ENCODE measurements at regions not wholly inside any gene's neighbourhood (a gene's known extent, or its start where the extent isn't known, plus 50 kb on each side); places are given as distances from the start of the nearest gene placed in this dataset.
"Not testable (repeated sequence)": the region's sequence is repeated elsewhere in the genome, so short reads cannot be mapped to it uniquely, and the experiment has no call there.

- DNase-seq (ENCODE audit: low read depth): no peak
Measured at GRCh38 chr17:26731005-26731921, 562.7 kb upstream of the WSB1 start.

DNA sequence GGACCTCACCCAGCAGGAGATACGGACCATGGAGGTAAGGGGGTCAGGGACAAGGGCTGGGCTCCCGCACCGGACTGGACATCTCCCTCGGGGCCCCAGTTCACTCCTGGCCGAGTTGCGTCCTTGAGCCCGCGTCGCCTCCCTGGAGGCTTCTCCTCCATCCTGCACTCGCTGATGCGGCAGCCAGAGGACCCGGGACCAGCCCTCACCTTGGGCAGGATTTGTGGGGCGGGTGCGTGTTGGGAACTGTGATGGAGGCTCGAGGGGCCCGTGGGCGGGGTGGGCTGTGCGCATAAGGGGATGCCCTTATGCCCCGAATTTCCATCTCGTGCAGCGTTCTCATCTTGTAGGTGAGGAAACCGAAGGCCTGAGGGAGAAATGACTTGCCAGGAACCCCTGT, 562.0 kb upstream of the WSB1 start:
- DNase-seq (ENCODE audit: low read depth): not testable (repeated sequence)

DNA sequence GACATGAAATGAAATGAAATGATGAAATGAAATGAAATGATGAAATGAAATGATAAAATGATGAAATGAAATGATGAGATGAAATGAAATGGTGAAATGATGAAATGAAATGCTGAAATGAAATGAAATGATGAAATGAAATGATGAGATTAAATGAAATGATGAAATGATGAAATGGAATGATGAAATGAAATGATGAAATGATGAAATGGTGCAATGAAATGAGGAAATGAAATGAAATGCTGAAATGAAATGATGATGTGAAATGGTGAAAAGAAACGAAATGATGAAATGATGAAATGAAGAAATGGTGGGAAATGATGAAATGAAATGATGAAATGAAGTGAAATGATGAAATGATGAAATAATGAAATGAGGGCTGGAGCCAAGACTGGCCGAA, 559.1 kb upstream of the WSB1 start:
- DNase-seq (ENCODE audit: low read depth): not testable (repeated sequence)

- DNase-seq (ENCODE audit: low read depth): not testable (repeated sequence)
Measured at GRCh38 chr17:26735977-26736376, 557.9 kb upstream of the WSB1 start.

DNA sequence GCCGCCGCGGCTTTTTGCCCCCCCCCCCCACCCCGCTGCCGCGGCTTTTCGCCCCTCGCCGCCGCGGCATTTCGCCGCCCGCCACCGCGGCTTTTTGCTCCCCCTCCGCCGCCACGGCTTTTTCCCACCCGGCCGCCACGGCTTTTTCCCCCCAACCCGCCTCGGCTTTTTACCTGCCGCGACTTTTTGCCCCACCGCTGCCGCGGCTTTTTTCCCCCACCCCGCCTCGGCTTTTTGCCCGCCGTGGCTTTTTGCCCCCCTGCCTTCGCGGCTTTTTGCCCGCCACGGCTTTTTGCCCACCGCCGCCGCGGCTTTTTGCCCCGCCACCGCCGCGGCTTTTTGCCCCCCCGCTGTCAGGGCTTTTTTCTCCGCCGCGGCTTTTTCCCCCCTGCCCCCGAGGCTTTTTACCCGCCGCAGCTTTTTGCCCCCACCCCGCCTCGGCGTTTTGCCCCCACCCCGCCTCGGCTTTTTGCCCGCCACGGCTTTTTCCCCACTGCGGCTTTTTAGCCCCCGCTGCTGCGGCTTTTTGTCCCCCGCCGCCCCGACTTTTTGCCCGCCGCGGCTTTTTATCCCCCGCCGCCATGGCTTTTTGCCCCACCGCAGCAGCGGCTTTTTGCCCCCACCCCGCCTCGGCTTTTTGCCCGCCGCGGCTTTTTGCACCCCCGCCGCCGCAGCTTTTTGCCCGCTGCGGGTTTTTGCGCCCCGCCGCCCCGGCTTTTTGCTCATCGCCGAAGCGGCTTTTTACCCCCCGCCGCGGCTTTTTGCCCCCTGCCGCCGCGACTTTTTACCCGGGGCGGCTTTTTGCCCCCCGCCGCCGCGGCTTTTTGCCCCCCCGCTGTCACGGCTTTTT, 527.8 kb upstream of the WSB1 start:
- no peak for DNase-seq (ENCODE audit: low read depth)

DNA sequence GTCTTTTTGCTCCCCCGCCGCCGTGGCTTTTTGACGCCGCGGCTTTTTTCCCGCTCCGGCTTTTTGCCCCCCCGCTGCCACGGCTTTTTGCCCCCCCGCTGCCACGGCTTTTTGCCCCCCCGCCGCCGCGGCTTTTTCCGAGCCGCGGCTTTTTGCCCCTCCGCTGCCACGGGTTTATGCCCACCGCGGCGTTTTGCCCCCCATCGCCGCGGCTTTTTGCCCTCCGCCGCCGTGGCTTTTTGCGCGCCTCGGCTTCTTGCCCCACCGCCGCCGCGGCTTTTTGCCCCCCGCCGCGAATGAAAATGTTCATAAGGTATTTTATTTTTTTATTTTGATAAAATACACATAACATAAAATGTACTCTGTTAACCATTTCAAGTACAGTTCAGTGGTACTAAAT, 527.2 kb upstream of the WSB1 start:
- no peak for DNase-seq (ENCODE audit: low read depth)

- no peak for DNase-seq (ENCODE audit: low read depth)
Measured at GRCh38 chr17:26773189-26774188, 520.4 kb upstream of the WSB1 start.

GRCh38 chr17:26774291-26775218, 519.4 kb upstream of the WSB1 start:
- no peak for DNase-seq (ENCODE audit: low read depth)

DNA sequence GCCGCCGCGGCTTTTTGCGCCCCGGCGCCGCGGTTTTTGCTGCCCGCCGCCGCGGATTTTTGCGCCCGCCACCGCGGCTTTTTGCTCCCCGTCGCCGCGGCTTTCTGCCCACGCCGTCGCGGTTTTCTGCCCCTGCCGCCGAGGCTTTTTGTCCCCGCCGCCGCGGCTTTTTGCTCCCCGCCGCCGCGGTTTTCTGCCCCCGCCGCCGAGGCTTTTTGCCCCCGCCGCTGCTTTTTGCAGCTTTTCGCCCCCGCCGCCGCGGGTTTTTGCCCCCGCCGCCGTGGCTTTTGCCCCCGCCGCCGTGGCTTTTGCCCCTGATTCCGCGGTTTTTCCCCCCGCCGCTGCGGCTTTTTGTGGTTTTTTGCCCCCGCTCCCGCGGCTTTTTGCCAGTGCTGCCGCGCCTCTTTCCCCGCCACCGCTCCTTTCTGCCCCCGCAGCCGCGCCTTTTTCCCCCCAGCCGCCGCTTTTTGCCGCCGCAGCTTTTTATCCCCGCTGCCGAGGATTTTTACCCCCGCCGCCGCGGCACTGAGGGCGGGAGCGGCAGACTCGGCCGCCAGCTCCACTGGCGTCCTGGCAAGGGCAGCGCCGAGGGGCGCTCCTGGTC, 518.6 kb upstream of the WSB1 start:
- no peak for DNase-seq (ENCODE audit: low read depth)

GRCh38 chr17:26780187-26780814, 513.6 kb upstream of the WSB1 start:
- DNase-seq (ENCODE audit: low read depth): not testable (repeated sequence)

DNA sequence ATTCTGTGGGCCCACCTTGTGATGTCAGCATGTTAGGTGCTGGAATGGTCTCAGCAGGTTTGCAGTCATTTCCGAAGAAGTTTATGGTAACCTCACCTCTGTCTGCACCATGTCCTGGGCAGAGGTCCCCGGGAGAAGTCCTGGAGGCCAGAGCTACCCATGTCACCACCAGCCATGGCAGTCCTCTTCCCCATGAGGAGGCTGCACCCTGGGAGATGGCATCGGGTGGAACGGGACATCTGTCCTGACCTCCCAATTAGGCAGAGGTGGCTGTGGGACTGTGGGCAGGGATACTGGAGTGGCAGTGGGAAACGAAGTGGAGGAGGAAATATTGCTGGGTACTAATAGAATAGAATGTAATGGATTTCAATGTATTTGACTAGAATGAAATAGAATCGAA, 511.8 kb upstream of the WSB1 start:
- no peak for DNase-seq (ENCODE audit: low read depth)

DNA sequence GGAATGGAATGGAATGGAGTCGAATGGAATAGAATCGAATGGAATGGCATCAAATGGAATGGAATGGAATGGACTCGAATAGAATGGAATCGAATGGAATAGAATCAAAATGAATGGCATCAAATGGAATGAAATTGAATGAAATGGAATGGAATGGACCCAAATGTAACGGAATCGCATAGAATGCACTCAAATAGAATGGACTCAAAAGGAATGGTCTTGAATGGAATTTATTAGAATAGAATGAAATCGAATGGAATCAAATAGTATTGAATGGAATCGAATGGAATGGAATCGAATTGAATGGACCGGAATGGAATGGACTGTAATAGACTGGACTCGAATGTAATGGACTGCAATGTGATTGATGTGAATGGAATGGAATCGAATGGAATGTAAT, 501.4 kb upstream of the WSB1 start:
- DNase-seq (ENCODE audit: low read depth): no peak

GRCh38 chr17:26807024-26807423, 486.9 kb upstream of the WSB1 start:
- DNase-seq (ENCODE audit: low read depth): no peak

DNA sequence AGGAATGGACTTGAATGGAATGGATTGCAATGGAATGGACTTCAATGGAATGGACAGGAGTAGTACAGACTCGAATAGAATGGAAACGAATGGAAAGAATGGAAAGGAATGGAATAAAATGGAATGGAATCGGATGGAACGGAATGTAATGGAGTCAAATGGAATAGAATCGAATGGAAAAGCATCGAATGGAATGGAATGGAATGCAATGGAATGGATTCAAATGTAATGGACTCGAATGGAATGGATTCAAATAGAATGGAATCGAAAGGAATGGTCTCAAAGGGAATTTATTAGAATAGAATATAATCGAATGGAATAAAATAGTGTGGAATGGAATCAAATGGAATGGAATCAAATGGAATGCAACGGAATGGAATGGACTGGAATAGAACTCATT, 484.9 kb upstream of the WSB1 start:
- DNase-seq (ENCODE audit: low read depth): no peak

- peak; percentile 1 for DNase-seq (ENCODE audit: low read depth)
Measured at GRCh38 chr17:26818736-26819135, 475.2 kb upstream of the WSB1 start.

Data from EH (cell line).